ENCODE measurements at regions not wholly inside any gene's neighbourhood (a gene's known extent, or its start where the extent isn't known, plus 50 kb on each side); places are given as distances from the start of the nearest gene placed in this dataset.

DNA sequence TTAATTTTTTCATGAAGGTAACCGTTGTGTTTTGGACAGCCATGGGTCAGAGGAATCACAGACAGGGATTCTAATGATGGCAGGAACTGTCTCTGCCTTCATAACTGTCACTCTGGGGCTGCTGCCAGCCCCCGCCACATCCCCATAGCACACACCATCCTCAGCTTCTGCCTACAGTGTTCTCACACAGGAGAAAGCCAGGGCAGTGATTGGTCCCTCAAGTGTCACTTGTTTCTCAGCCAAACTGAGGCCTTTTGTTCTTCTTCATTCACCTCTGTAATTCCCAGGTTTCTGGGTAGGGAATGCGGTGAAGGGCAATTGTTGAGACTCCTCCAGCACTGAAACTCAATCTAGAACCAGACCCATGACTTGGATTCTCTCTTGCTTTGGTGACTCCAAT is 65.4 kb upstream of the C3orf80 start:
- TF ChIP-seq, protein P1, sequence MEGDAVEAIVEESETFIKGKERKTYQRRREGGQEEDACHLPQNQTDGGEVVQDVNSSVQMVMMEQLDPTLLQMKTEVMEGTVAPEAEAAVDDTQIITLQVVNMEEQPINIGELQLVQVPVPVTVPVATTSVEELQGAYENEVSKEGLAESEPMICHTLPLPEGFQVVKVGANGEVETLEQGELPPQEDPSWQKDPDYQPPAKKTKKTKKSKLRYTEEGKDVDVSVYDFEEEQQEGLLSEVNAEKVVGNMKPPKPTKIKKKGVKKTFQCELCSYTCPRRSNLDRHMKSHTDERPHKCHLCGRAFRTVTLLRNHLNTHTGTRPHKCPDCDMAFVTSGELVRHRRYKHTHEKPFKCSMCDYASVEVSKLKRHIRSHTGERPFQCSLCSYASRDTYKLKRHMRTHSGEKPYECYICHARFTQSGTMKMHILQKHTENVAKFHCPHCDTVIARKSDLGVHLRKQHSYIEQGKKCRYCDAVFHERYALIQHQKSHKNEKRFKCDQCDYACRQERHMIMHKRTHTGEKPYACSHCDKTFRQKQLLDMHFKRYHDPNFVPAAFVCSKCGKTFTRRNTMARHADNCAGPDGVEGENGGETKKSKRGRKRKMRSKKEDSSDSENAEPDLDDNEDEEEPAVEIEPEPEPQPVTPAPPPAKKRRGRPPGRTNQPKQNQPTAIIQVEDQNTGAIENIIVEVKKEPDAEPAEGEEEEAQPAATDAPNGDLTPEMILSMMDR (conservative IDR thresholded peaks at IDR 0.05; ENCODE audit: low read length): no peak
- no peak for DNase-seq (ENCODE audit: low read depth)

DNA sequence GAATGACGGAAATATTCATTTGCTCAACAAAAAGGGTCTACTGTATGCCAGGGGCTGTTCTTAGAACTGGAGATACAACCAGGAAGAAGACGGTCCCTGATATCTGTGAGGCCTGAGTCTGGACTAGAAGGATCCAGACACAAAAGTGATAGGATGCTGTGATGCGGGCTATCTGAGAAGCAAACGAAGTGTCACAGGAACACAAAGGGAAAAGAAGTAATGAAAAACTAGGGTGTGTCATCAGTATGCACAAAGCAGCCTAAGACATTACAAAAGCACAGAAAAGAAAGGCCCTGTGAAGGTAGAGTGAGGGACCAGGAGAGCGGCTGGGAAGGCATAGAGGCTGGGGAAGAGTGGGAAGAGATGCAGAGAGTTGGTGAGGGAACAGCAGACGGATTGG is 63.3 kb upstream of the C3orf80 start:
- no peak for DNase-seq (ENCODE audit: low read depth)
- TF ChIP-seq, protein P1 (conservative IDR thresholded peaks at IDR 0.05; ENCODE audit: low read length): no peak

More for the DNA sequence above, 65.4 kb upstream of the C3orf80 start:
- H3K4me3 ChIP-seq (ENCODE audit: low read length): no peak overlapping the region

DNA sequence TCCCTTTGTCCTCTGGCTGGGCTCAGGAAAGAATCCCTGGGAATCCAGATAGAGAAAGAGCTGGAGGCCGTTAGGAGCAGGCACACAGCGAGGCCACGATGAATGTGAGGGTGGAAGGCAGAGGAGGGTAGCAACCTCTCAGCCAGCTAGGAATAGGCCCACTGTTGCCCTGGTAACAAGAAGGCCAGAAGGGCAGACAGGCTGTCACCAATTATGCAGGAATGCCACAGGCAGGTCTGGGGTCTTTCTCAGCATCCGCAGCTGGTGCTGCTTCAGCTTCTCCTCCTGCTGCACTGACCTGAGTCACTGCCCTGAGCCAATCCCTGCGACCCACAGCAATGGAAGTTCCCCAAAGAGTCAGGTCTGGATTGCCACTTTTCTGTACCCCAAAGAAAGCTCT is 62.8 kb upstream of the C3orf80 start:
- no peak for DNase-seq (ENCODE audit: low read depth)
- H3K4me3 ChIP-seq (ENCODE audit: low read length): no peak overlapping the region
- TF ChIP-seq, protein P1 (conservative IDR thresholded peaks at IDR 0.05; ENCODE audit: low read length): no peak

More for the DNA sequence above, 63.3 kb upstream of the C3orf80 start:
- no peak overlapping the region for H3K4me3 ChIP-seq (ENCODE audit: low read length)

DNA sequence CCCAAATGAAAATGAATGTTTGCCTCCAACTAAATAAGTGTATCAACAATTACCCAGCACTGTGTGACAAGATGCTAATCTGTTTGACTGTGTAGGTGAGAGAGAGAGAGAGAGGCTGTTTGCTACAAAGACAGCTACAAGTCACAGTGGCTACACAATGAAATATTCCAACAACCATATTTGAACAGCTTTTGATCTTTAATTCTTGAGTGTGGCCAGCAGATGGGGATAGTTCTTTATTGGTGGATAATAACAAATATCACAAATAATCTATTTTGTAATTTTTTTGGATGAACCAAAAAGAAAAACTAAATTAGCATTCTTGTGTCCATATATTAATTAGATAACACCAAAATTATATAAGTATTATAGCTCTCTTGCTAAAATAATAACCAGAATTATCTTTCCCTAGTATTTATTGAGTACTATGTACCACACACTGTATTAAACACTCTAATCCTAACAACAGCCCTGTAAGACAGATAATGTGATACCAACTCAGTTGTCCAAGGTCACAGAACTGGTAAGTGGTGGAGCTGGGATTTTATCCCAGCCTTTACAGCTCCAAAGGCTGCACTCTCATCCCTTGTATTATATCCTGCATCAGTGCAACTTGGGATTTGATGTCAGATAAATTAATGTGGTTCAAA is 61.9 kb upstream of the C3orf80 start:
- TF ChIP-seq, protein P1 (conservative IDR thresholded peaks at IDR 0.05; ENCODE audit: low read length): peak; percentile 63
- no peak overlapping the region for H3K4me3 ChIP-seq (ENCODE audit: low read length)
- DNase-seq (ENCODE audit: low read depth): peak; percentile 52

DNA sequence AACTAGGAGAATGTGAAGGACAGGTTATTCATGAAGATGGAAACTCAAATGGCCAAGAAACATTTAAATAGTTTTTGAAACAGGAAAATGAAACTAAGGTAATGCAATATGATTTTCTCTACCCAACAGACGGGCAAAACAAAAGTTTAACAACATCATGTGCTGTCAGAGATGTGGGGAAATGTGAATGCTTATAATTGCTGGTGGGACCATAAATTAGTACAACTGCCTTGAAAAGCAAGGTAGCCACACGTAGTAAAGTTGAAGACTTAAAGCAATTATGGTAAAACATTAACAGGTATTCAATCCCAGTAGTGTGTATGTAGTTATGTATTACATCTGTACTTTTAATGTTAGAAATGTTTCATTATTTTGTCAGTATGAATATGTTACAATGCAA is 57.0 kb upstream of the C3orf80 start:
- TF ChIP-seq, protein P1 (conservative IDR thresholded peaks at IDR 0.05; ENCODE audit: low read length): no peak
- no peak overlapping the region for H3K4me3 ChIP-seq (ENCODE audit: low read length)
- DNase-seq (ENCODE audit: low read depth): no peak

DNA sequence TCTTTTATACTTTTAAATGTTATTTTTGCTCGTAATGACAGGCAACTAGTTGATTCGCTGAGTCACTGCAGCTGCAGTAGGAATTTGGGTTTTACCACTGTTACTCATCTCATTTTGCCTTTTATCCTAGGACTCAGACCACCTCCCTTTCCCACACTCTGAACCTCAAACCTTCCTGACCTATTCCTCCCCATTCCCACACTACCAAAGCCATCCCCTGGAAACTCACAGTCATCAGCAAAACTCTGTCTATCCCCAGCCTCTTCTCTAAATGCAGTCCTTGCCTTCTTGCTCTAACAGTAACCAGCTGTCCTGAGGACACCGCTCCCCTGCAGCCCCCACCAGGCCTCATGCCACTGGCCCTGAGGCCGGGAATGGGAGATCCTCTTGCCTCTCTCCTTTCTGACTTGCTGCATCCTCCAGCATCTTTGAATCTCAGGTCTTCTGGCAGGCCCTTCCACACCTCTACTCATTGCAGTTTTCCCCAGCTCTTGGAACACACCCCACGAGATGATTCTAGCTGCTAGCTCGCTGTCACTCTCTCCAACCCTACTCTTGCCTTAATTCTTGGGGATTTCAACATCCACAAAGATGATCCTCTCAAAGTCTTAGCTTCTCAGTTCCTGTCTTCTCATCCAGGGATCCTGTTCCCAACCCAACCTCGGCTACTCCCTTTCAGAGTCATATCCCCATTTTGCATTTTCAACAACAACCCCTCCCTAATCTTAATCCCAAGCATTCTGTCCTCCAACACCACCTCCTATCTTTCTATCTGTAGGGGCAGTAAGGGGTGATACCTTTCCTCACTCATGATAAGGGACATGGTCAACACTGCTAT is 55.9 kb upstream of the C3orf80 start:
- no peak overlapping the region for H3K4me3 ChIP-seq (ENCODE audit: low read length)
- TF ChIP-seq, protein P1 (conservative IDR thresholded peaks at IDR 0.05; ENCODE audit: low read length): no peak
- peak; percentile 92 for DNase-seq (ENCODE audit: low read depth)

All from AG10803 (cell line).